HG03196 (cell line): ENCODE measurements at regions not wholly inside any gene's neighbourhood (a gene's known extent, or its start where the extent isn't known, plus 50 kb on each side); places are given as distances from the start of the nearest gene placed in this dataset.
"Not testable (repeated sequence)": the region's sequence is repeated elsewhere in the genome, so short reads cannot be mapped to it uniquely, and the experiment has no call there.

Experiments used
- ATAC-seq: cut with Tn5 transposase; IDR thresholded peaks from one replicate; pipeline ENCODE4 v1.9.1; 2021; ENCODE audit not compliant: unreplicated experiment

DNA sequence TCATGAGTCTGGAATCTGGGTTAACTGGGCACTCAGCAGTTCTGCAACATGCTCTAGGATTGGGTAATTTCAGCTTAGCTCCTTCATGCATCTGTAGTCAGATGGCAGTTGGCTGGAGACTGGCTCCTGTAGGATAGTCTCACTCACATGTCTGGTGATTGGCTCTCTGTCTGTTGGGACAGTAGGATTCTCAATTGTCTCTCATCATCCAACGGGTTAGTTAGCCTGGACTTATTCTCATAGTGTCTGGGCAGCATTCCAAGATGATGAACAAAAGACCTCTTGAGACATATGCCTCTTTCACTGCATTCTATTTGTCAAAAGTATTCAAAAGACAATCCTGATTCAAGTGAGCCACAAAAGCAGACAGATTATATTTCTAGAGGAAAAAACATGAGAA lies 795.6 kb upstream of the GALNTL6 start:
- ATAC-seq, result no peak

DNA sequence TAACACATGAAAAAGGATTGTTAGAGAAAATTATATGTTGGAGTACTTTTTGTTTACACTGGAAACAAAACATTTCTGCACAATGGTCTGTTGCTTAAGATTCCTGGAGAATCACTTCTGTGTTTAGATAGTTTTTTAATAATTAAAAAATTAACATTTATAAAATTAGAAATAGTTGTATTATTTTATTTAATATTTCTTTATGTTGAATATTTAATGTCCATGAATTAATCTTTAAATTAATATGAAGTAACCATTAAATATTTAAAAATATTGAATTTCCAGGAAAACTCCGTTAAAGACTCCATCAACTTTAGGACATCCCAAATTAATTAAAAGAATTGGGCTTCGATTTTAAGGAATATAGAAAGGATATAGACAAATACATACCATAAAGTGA lies 797.1 kb upstream of the GALNTL6 start:
- ATAC-seq, result no peak

DNA sequence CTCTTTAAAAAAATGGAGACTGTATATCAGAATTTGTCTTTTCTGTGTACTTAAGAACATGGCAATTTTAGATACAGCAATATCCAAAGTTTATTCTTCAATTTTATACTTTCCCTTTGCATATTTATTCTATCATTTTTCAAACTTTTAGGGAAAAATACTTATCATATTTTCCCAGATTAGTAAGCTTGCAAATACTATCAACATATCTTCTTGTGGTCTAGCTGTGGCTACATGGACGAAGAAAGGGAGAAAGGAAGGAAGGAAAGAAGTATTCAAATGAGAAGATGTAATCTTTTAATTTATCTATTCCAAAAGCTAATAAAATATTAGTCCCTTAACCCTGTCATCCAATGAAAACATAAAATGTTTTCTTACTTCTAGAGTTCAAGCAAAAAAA lies 797.8 kb upstream of the GALNTL6 start:
- ATAC-seq, result no peak

DNA sequence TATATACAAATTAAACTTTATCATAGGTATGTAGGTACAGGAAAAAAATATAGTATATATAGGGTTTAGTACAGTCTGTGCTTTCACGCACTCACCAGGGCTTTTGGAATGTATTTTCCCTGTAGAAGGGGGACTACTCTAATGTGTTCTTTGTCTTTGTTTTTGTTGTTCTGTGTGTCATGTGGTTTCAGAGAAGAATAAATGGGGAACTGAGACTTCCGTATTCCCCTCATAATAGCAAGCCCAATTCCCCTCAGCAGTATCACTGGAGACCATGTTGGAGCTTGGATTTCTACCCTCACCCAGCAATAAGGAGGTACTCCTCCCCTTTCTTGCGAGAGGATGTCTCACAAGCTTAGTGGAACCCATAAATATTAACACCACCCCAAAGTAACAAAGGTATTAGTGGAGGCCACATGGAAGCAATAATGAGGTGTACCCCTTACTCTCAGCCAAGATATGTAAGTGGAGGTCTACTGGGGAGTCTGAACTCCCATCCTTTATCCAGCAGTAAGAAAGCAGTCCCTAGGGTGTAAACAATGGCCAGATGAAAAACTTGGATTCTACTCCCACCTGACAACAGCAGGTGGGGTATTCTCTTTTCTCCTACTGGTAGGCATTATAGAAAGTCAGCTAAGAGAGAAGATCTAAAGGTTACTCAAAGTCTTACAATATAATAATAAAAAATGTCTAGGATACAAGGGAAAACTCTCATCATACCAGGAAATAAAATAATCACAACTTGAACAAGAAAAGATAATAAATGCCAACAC lies 805.4 kb upstream of the GALNTL6 start:
- ATAC-seq, result no peak

DNA sequence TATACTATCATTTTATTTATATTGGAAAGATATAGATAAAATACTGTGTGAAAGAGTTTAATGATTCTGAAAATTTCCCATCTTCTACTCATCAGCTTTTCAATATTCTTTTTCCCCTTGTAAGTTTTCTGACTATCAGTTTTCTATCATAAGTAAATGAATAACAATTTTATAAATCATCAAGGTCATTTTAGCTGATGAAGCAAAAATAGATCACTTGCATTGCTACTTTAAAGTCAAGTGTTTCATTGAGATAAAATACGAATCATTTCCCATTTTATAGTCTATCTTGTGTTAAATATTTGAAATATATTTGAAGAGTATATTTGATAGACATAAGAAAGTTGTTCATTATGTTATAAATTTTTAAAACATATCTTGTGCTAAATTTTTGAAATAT lies 811.0 kb upstream of the GALNTL6 start:
- no peak for ATAC-seq

DNA sequence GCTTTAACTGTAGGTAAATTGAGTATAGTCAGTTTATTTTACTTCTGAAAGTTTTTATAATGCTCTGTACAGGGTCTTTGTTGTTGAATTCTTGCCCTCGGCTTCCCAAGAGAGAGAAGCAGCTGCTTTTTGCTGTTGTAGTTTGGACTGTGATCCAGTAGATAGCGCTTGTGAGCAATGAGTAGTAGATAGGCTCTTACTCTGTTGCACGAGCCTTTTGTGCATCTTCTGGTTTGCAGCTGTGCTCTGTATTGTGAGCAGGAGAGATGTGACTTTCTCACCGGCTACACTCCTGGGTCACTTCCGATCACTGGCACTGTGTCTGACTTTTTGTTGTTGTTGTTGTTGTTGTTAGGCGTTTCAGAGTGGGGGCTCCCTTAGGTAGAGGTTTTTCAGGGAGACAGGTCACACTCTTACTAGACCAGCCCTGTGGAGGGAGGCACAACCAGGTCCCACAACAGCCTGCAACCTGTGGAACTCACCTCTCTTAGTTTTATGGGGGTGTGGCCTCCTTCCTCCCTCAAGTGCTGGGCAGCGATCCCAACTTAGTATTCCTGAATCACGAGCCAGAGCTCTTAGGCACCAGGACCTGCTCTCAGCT lies 822.1 kb upstream of the GALNTL6 start:
- ATAC-seq, result peak; percentile 91

DNA sequence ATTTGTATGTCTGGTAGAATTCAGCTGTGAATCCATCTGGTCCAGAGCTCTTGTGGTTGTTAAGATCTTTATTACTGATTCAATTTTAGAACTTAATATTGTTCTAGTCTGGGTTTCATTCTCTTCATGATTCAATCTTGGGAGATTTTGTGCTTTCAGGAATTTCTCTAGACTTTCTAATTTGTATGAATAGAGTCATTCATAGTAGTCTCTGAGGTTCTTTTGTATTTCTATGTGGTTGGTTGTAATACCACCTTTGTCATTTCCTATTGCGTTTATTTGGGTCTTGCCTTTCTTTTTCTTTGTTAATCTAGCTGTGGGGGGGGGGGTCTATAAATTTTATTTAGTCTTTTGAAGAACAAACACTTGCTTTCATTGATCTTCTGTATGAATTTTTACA lies 824.8 kb upstream of the GALNTL6 start:
- no peak for ATAC-seq

DNA sequence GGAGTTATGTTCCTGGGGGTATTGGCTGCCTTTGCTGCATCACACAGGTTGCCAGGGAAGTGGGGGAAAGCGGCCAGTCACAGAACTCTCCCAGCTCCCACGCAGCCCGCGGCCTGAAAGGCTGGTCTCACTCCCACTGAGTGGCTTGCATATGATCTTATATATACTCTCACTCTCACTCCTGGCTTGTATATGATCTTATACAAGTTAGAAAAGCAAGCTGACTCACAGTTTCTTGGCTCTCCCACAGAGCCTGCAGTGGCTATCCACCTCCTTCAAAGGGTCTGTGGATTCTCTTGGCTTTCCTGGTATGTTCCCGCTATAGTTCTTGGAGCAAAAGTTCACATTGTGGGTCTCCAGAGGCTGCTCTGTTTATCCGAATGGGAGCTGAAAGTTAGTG lies 833.5 kb upstream of the GALNTL6 start:
- no peak for ATAC-seq

DNA sequence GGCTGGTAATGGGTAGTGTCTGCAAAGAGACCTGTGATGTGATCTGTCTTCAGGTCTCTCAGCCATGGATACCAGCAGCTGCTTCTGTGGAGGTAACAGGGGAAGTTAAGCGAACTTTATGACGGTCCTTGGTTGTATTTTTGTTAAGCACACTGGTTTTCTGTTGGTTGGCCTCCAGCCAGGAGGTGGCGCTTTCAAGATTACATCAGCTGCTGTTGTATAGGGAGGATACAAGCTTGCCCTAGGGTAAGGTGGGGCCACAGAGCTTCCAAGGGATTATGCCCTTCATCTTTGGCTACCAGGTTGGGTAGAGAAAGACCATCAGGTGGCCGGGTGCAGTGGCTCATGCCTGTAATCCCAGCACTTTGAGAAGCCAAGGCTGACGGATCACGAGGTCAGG lies 834.2 kb upstream of the GALNTL6 start:
- ATAC-seq, result no peak

DNA sequence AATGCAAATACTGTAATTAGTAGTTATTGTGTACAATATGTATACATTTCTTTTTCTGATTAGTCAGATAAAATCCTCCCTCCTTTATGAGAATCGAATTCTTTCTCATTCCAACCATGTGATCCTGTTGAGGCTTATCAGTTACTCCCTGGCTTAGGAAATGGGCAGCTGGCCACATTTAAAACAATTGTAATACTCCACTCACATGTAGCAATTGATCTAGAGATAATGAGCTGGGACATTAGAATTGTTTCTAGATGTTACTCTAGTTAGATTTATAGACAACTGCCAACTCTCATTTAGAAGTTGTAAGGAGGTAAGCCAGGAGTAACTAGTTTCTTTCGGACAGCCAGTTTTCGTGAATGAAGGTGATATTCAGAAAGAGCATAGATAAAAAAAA lies 859.3 kb upstream of the AADAT start:
- ATAC-seq, result no peak

DNA sequence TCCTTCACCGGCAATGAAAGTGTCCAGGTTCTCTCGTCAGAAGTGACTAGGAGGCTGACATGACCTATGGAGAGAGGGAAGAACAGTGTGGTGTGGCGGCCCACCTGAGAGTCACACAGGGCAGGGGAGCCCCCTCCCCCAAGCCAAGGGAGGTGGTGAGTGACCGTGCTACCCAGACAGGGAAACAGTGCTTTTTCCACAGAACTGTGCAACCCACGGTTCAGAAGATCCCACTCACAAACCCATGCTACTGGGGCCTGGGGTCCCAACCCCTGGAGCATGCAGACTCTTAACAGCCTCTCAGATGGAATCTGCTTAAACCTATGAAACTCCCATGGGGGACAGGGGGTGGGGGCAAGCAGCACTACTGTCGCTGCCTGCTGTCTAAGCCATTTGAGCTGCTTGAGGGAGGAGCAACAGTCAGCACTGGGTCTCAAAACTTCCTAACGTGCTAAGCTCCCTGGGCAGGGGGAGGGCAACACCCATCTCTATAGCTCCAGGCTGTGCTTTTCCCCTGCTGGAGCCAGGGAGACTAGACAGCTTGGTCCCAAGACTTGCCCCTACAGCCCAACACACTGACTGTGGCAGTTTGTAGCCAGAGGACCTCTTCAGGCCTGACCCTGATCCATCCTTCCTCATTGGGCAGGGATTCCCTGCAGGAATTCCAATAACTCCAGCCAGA lies 850.4 kb upstream of the AADAT start:
- ATAC-seq, result no peak

DNA sequence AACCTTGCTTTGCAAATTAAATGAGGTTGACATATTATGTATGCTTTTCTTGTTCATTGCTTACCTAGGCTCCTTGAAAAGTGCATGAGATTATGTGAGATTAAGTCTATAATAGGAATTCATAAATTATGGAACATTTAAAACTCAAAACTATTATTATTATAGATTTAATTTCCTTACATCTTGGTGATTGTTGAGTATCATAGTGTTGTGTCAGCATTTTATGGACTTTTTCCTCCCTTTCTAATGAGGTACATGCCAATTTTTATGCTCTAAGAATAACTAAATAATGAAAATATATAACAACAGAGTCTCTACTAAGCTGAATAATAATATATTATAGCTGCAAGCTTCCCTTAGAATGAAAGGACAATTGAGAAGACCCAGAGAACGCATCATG lies 848.8 kb upstream of the AADAT start:
- ATAC-seq, result no peak

DNA sequence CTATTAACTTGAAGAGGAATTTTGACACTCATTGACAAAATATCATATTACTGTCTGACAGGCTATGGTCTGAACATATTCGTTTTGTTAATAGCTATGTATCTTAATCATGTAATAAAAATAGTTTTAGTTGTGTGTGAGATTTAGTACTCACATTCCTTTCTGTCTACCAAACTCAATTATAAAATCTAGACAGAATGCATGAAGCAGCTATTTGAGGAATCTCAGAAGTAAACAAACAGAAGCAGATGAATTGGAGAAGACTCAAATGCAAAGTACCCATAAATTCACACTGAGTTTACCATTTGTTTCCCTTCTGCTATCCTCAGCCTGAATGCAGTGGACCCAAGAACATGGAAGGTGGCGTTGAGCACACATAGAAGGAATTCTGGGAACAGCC lies 841.6 kb upstream of the AADAT start:
- no peak for ATAC-seq

DNA sequence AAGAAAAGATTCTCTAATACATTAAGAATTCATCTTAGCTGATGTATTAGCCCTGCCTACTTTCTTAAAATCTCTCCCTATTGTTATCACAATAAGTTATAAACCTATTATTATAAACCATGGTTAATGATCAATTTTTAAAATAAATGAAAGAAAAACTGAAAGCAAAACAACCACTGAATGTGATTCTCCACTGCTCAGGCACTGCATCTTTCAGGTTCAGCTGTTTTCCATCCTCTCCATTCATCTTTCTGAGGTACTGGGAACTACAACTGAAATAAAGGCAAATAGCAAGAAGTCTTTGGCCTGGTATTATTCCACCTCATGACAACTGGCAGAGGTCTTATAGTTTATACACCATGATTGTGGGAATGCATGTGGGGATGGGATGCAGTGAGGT lies 798.9 kb upstream of the AADAT start:
- no peak for ATAC-seq

DNA sequence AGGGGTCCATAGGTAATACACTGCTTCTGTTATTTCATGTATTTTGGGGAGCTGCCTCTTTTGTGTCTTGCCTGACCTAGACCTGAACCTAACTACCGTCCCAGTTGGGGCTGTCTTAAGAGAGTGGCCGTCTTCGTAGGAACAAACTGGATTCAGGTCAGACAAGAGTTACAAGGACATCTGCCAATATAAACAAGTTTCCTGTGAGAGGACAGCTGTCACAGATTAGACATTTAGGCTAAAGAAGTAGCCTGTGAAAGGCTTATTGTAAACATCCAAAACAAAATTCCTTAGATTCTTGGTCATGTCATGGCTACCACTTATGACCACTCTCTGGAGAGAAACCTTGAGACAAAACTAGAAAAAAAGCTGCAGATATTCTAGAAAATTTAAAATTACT lies 797.6 kb upstream of the AADAT start:
- ATAC-seq, result no peak

DNA sequence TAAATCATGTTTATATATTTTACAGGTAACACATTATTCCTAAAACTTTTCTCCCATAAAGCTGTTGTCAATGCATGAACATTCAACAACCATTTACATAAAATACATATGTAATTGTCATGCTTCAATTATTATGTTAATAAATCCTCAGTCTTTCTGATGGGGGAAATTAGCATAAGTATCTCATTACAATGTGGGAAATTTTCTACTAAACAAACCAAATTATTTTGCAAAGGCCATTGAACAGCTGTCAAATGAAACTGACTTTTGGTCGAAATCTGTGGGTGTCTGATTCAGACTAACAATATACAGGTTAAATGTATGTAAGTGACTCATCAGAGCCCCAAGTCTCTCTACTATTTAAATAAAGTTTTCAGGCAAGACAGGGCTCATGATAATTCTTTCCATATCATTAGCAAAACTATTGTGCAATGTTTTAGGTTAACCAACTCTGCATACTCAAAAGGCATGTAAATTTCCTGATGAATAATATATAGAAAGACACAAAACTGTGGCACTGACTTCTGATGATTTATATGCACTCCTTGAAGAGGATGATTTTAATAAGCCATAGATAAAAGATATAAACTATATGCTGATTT lies 795.3 kb upstream of the AADAT start:
- ATAC-seq, result no peak

DNA sequence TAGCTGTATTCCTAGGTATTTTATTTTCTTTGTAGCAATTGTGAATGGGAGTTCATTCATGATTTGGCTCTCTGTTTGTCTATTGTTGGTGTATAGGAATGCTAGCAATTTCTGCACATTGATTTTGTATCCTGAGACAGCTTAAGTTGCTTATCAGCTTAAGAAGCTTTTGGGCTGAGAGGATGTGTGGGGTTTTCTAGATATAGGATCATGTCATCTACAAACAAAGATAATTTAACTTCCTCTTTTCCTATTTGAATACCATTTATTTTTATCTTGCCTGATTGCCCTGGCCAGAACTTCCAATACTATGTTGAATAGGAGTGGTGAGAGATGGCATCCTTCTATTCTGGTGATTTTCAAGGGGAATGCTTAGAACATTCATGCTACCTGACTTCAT lies 791.9 kb upstream of the AADAT start:
- ATAC-seq, result not testable (repeated sequence)

DNA sequence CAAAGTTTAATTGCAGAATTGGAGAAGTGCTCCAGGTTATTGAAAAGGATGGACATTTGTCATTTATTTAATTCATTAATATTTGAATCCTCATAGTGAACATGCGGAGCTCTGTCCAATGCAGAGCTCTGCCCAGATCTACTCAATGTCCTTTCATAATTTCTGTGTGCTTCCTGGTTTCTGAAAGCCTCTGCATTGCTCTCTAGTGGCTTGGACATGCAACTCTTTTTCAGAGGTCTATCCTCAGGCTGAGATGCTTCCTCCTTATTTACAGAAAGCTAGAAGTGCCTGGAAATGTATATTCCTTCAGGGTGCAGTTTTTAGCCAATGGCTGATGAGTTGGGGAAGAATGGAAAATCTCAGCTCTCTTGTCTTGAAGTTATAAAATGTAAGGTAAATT lies 786.1 kb upstream of the AADAT start:
- no peak for ATAC-seq

DNA sequence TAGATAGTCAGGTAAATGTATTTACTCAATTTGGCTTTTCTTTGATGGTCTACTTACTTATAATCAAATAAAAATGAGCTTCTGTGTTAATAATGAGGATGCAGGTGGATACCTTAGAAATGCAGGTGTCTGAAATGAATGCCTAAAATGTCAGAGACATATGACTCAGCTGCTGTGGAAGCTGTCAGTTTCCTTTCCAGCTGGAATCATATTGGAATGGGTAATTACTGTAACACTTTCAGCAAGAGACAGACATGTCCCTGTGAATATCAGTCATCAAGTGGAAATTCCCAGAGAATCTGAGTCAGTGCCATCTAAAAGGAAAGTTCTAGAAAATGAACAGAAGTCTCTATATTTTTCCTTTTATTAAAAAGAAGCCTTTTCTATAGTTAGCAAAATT lies 783.0 kb upstream of the AADAT start:
- no peak for ATAC-seq

DNA sequence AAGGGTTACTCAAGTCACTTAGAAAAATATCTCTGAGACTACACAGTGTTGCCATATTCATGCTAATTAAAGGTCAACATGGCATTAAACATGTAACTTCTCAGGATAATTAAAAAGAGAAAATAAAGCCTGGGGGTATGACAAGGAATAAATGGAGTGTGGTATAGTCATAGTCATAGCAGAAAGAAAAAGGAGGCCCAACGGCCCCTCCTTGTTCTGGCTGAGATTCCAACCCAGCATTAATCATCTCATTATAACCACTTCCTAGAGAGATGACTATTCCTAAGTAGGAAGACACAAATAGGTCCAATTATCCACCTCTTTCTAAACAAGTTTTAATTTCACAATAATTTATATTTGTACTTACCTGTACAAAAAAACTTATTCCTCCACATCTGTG lies 778.4 kb upstream of the AADAT start:
- no peak for ATAC-seq

DNA sequence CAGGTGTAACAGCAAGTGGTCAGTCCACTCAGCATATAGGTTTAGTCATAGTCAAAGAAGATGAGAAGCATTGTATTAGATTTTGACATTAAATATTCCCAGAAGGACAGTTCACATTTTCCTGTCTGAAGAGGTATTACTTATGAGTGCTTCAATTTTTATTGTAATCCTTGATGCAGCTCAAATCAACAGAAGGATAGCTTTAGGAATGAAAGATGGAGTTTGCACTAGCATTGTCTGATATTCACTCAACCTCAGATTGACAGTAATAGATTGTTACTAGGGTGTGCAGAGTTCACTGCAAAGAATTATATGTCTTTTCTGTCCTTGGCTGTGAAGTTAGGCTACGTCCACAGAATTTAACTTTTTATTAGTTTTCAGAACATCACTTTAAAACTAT lies 764.3 kb upstream of the AADAT start:
- ATAC-seq, result no peak

DNA sequence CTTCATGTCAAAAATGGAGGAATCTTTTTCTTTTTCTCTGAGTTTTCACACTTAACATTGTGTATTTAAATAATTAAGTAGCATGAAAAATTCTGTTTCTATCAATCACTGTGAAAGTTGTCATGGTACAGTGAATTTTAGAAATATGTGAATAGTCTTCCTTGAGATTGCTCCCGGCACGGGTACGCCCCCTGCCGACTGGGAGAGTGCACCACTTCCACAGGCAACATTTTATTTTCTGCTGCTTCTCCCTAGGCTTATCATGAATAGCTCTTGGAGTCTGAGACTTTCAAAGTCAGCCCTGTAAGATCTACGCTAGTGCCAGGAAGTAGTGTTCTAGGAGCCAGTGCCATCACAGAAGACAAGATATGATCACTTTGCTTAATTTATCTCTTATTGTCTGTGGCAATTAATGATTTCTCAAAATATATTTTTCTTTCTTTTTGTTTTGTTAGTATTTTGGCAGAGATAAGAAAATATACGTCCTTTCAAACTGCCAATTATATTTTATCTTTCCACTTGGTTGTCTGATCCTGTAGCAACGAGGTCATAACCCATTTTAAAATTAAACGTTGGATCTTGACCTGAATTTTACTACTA lies 763.8 kb upstream of the AADAT start:
- no peak for ATAC-seq
